ENCODE measurements at regions not wholly inside any gene's neighbourhood (a gene's known extent, or its start where the extent isn't known, plus 50 kb on each side); places are given as distances from the start of the nearest gene placed in this dataset.

DNA sequence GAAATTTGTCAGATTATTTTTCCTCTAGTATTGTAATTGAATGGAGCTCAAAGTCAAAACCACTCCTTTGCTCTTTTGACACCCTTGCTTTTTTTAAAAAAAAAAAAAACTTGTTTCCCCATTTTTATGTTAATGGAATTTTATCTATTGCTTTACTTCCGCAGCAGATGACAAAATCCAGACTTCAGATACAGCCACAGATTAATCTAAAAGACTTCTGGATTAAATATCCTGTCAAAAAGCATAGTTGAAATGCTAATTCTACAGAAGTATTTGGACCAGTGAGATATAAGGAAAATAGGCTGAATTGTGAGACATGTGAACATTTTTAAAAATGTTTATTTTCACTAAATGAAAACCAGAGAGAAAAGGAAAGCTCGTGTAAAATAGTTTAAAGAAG is 341.4 kb downstream of the BMP2 start:
- Mint-ChIP-seq H3K27ac (no peak overlapping the region), H3K27me3 (ENCODE audit: insufficient read depth) (no peaks in the 10 kb centered on the region), H3K4me3 (no peak overlapping the region), H3K4me1 (ENCODE audit: low read depth) (no peaks in the 10 kb centered on the region), H3K36me3 (ENCODE audit: low read depth) (no peaks in the 10 kb centered on the region), H3K9me3 (peaks cover 24% of the 10 kb centered on the region)
- DNase-seq: no peak
- TF ChIP-seq, protein P1, sequence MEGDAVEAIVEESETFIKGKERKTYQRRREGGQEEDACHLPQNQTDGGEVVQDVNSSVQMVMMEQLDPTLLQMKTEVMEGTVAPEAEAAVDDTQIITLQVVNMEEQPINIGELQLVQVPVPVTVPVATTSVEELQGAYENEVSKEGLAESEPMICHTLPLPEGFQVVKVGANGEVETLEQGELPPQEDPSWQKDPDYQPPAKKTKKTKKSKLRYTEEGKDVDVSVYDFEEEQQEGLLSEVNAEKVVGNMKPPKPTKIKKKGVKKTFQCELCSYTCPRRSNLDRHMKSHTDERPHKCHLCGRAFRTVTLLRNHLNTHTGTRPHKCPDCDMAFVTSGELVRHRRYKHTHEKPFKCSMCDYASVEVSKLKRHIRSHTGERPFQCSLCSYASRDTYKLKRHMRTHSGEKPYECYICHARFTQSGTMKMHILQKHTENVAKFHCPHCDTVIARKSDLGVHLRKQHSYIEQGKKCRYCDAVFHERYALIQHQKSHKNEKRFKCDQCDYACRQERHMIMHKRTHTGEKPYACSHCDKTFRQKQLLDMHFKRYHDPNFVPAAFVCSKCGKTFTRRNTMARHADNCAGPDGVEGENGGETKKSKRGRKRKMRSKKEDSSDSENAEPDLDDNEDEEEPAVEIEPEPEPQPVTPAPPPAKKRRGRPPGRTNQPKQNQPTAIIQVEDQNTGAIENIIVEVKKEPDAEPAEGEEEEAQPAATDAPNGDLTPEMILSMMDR (IDR thresholded peaks at IDR 0.05): no peak

DNA sequence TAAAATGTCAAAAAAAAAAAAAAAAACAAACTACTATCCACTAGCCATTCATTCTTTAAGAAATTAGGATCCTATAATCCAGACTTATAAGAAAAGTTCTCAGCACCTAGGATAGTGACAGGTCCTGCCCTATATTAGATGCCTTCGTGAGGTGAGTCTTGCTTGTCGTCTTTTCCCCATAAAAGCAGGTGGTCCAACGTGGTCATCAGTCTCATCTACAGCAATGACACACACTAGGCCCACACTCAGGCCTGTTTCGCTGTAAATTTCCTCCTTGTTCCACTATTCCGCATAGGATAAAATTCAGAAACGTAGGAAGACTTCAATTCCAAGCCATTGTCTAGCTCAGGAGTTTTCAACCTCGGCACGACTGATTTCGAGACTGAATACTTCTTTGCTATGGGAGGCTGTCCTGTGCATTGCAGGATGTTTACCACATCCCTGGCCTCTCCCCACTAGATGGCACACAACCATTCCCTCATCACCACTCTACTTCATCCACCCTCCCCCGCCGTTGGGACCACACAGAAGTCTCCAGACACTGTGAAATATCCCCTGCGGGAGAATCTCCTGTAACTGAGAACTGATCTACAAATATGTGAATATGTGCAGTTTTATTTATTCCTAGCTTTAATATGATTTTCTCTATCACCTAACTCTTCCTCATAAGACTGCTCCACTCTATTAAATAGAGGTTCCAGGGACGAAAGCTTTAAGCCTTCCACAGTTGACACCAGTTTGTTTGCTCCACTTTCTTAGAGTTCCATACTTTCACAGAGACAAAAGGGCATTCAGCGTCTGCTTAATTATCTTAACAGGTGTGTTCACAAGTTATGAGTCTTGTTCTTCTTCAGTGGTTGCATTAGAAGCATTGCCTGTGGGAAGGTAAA is 346.3 kb downstream of the BMP2 start:
- TF ChIP-seq, protein P1 (IDR thresholded peaks at IDR 0.05): no peak
- Mint-ChIP-seq H3K9me3 (peaks cover 24% of the 10 kb centered on the region), H3K4me1 (ENCODE audit: low read depth) (no peaks in the 10 kb centered on the region), H3K27me3 (ENCODE audit: insufficient read depth) (no peaks in the 10 kb centered on the region), H3K4me3 (no peak overlapping the region), H3K36me3 (ENCODE audit: low read depth) (no peaks in the 10 kb centered on the region), H3K27ac (no peak overlapping the region)
- no peak for DNase-seq

DNA sequence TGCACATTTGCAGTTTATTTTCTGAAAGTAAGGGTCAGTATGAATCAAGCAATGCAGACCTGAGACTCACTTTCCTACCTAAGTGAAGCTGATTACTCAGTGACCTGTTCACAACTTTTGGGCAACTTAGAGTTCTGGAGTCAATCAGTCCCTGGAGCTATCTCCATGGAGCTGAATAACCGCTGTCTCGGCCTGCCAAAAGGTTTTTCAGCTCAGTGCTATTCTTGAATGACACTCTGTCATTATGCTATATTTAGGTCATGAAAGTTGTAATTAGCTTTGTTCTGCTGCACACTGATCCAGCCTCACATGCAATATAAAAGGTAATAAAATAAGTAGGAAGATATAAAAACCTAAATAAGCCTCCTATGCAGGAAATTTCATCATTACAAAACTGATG is 356.0 kb downstream of the BMP2 start:
- no peak overlapping the region for H3K4me3 Mint-ChIP-seq
- DNase-seq: no peak
- TF ChIP-seq, protein P1 (IDR thresholded peaks at IDR 0.05): no peak
- no peaks in the 10 kb centered on the region for H3K4me1 Mint-ChIP-seq (ENCODE audit: low read depth)
- H3K27me3 Mint-ChIP-seq (ENCODE audit: insufficient read depth): no peaks in the 10 kb centered on the region
- H3K9me3 Mint-ChIP-seq: peaks cover 23% of the 10 kb centered on the region
- H3K27ac Mint-ChIP-seq: no peak overlapping the region
- peaks cover 4% of the 10 kb centered on the region; the same call in 1 of the 2 replicates for H3K36me3 Mint-ChIP-seq (ENCODE audit: low read depth)

DNA sequence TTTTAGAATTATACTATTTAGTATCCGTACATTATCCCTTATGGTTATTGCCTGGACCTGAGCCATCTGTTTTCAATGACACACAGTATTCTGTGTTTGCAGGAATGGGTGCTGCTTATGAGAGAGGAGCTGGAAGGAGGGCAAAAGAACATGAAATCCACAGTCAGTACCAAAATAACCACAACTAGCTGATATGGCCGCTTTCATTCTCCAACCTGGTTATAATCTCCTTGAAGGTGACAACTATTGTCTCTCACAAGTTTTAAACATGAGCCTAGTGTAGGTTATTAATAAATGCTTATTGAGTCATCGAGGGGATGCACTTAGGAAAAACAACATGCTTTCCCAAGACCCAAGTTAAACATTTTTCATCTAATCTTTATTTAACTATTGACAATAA is 356.6 kb downstream of the BMP2 start:
- no peak overlapping the region for H3K27ac Mint-ChIP-seq
- DNase-seq: no peak
- no peaks in the 10 kb centered on the region for H3K4me1 Mint-ChIP-seq (ENCODE audit: low read depth)
- H3K36me3 Mint-ChIP-seq (ENCODE audit: low read depth): peaks cover 4% of the 10 kb centered on the region; the same call in 1 of the 2 replicates
- peaks cover 27% of the 10 kb centered on the region for H3K9me3 Mint-ChIP-seq
- H3K27me3 Mint-ChIP-seq (ENCODE audit: insufficient read depth): no peaks in the 10 kb centered on the region
- H3K4me3 Mint-ChIP-seq: no peak overlapping the region
- TF ChIP-seq, protein P1 (IDR thresholded peaks at IDR 0.05): no peak

DNA sequence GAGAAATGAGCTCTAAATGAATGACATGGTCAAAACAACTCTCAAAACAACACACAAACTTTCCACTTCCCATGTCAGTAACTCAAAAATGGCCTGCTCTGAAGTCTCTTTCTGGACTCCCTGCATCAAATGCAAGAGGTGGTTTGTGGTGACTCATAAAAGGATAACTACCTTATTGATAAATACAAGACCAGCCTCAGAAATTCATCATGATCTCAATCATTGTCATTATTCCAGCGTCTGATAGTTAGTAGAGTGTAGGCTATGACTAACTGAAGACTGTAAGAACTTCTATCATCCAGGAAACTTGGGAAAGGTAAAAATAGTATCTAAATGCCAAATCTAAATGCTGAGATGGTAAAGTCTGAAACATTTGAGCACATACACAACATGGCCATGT is 369.4 kb downstream of the BMP2 start:
- Mint-ChIP-seq H3K27me3 (ENCODE audit: insufficient read depth) (no peaks in the 10 kb centered on the region; the same call in 1 of the 2 replicates), H3K4me1 (ENCODE audit: low read depth) (no peaks in the 10 kb centered on the region), H3K9me3 (peaks cover 47% of the 10 kb centered on the region), H3K36me3 (ENCODE audit: low read depth) (no peaks in the 10 kb centered on the region), H3K4me3 (no peak overlapping the region), H3K27ac (no peak overlapping the region)
- no peak for DNase-seq
- TF ChIP-seq, protein P1 (IDR thresholded peaks at IDR 0.05): no peak

Data from HFFc6 (cell line).